ENCODE measurements at regions not wholly inside any gene's neighbourhood (a gene's known extent, or its start where the extent isn't known, plus 50 kb on each side); places are given as distances from the start of the nearest gene placed in this dataset.

DNA sequence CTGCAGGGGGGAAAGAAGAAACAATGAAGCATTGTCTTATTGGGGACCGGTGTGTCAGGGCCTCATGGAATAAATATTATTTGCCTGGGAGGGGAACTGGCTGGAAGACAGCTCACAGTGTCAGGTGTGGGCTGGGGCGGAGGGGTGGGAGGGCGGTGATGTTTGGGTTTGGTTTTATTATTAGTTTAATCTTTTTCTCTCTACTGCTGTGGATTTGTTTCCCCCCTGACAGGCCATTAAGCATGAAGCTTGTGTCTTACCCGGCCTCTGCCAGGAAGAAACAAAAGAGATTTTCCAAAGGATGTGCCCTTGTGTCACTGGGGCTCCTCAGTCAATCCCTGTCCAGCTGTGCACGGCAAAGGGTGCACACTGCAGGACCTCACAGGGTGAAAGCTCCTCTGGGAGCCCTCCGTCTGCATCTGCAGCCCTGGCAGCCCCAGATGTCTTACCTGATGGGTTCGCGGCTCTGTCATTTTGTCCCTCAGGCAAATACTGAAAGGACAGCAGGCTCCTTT lies 203.1 kb upstream of the TMEM45B start:
- DNase-seq (ENCODE audit: low read depth): no peak
- no peak for TF ChIP-seq CTCF (IDR thresholded peaks at IDR 0.05; ENCODE audit: low read depth, low read length, missing control alignments)
- H3K4me3 ChIP-seq (ENCODE audit: low read depth, low read length): no peak overlapping the region

GRCh38 chr11:129613071-129613470 lies 202.6 kb upstream of the TMEM45B start:
- no peak for DNase-seq (ENCODE audit: low read depth)
- no peak overlapping the region for H3K4me3 ChIP-seq (ENCODE audit: low read depth, low read length)
- no peak for TF ChIP-seq CTCF (IDR thresholded peaks at IDR 0.05; ENCODE audit: low read depth, low read length, missing control alignments)

DNA sequence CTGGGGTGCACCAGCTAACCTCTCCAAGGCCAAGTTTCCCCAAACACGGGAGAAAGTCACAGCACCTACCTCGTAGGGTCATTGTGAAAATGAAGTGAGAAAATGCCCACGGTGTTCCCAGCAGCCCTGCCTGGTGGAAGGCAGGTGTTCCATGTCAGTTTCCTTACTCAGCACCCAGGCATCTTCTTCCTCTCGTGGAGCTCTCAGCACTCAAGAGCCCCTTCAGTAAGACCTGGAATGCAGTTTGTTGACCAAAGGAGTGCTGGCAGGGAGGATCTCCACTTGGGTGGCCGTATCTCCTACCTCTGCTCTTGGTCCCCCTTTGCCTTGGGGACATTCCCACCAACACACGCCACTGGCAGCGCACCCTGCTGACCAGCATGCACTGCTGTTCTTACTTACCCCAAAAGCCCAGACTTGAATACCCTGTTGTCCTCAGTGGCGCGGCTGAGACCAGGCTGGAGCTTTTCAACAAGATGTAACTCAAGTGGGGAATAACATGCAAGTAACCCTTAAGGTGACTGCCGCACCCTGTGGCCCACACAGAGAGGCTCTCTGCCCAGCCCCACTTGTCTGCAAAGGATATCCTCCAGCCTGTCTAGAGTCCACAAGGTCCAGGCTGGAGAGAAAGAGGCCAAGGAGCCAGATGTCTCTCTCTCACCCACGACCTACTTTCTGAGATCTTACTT lies 201.2 kb upstream of the TMEM45B start:
- TF ChIP-seq CTCF (IDR thresholded peaks at IDR 0.05; ENCODE audit: low read depth, low read length, missing control alignments): no peak
- no peak for DNase-seq (ENCODE audit: low read depth)
- H3K4me3 ChIP-seq (ENCODE audit: low read depth, low read length): no peak overlapping the region

DNA sequence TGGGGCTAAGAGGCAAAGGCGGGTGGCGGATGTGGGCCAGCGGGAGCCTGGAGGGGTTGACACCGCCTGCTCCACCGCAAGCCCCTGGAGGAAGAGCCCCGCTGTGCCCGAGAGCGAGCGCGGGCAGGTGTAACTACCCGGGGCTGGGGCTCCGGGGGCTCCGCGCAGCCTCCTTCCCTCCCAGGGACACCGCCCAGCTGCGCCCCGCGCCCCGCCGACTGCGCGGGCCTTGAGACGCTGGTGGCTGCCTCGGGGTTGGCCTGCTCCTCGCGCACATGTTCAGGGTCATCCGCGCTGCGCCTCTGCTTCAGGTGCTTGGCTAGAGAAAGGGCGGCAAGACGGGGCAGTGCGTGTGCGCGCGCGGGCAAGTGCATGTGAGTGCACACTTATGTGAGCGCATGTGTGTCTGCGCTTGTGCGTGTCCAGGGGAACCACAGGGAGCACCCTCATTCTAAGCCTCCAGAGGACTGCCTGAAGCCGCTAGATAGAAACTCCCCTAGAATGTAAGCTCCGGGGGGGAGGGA lies 197.5 kb upstream of the TMEM45B start:
- no peak for DNase-seq (ENCODE audit: low read depth)
- no peak overlapping the region for H3K4me3 ChIP-seq (ENCODE audit: low read depth, low read length)
- no peak for TF ChIP-seq CTCF (IDR thresholded peaks at IDR 0.05; ENCODE audit: low read depth, low read length, missing control alignments)

GRCh38 chr11:129620237-129621104 lies 195.2 kb upstream of the TMEM45B start:
- no peak for TF ChIP-seq CTCF (IDR thresholded peaks at IDR 0.05; ENCODE audit: low read depth, low read length, missing control alignments)
- no peak for DNase-seq (ENCODE audit: low read depth)
- no peak overlapping the region for H3K4me3 ChIP-seq (ENCODE audit: low read depth, low read length)

DNA sequence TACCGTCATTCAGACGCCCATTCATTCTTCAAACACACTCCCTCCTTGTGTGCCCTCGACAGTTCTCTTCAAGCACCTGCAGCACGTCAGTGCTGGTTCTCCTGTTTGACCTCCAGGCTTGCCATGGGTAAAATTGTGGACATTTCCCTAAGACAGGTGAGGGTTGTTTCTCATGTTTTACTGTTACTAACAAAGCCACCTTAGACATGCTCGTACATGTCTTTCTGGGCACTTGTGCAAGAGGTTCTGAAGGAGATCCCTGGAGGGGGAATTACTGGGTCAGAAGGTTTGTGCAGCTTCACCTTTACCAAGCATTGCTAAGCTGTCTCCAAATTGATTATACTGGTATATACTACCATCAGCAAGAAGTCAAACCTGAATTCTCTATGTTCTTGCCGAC lies 189.7 kb upstream of the TMEM45B start:
- no peak for TF ChIP-seq CTCF (IDR thresholded peaks at IDR 0.05; ENCODE audit: low read depth, low read length, missing control alignments)
- H3K4me3 ChIP-seq (ENCODE audit: low read depth, low read length): no peak overlapping the region
- DNase-seq (ENCODE audit: low read depth): no peak
